Fibroblast of lung (primary cell): ENCODE measurements at regions not wholly inside any gene's neighbourhood (a gene's known extent, or its start where the extent isn't known, plus 50 kb on each side); places are given as distances from the start of the nearest gene placed in this dataset.
"Not testable (repeated sequence)": the region's sequence is repeated elsewhere in the genome, so short reads cannot be mapped to it uniquely, and the experiment has no call there.

Source experiments
- DNase-seq, 2 donors: peaks; one replicate each; pipeline versions ENCODE4 v3.0.0 to v3.0.0-alpha.2; 2010; ENCODE audit warnings: low read depth in 2 of 2
- H2AFZ ChIP-seq: 2 replicates; pipeline ENCODE4 v1.5.1; 2012; ENCODE audit warnings: low read length, control low read depth, inconsistent platforms
- H3K27ac ChIP-seq: 2 replicates; pipeline ENCODE4 v1.5.1; 2011; ENCODE audit warnings: low read length, control low read depth; ENCODE audit not compliant: insufficient read depth
- H3K27me3 ChIP-seq: 2 replicates; pipeline ENCODE4 v1.5.1; 2011; ENCODE audit warnings: mild to moderate bottlenecking, low read length; ENCODE audit not compliant: control insufficient read depth, insufficient read depth
- H3K36me3 ChIP-seq: 2 replicates; pipeline ENCODE4 v1.5.1; 2011; ENCODE audit warnings: low read length; ENCODE audit not compliant: control insufficient read depth, insufficient read depth
- H3K4me1 ChIP-seq: 2 replicates; pipeline ENCODE4 v1.5.1; 2011; ENCODE audit warnings: low read length; ENCODE audit not compliant: control insufficient read depth, insufficient read depth; ENCODE audit errors: extremely low read depth
- H3K4me2 ChIP-seq: 2 replicates; pipeline ENCODE4 v1.5.1; 2011; ENCODE audit warnings: low read length, control low read depth; ENCODE audit not compliant: insufficient read depth; ENCODE audit errors: extremely low read depth
- H3K4me3 ChIP-seq, 4 experiments: fragments of 200-600 bp in 1 of 4; sonication (generic) in 1 of 4; replicated peaks in 1 of 4; 2 replicates each; pipeline ENCODE4 v1.5.1; 2011 to 2016; ENCODE audit warnings: low read length in 4 of 4, low read depth in 3 of 4, mild to moderate bottlenecking in 3 of 4, control low read depth in 2 of 4, inconsistent platforms in 1 of 4, mixed read lengths in 1 of 4; ENCODE audit not compliant: insufficient read depth in 1 of 4; ENCODE audit errors: control extremely low read depth in 1 of 4
- H3K79me2 ChIP-seq: 2 replicates; pipeline ENCODE4 v1.5.1; 2012; ENCODE audit warnings: mild to moderate bottlenecking, low read length, inconsistent platforms; ENCODE audit not compliant: control insufficient read depth, insufficient read depth
- H3K9ac ChIP-seq: 2 replicates; pipeline ENCODE4 v1.5.1; 2011; ENCODE audit warnings: mild to moderate bottlenecking, low read length, control low read depth; ENCODE audit not compliant: insufficient read depth
- H3K9me3 ChIP-seq: 2 replicates; pipeline ENCODE4 v1.5.1; 2012; ENCODE audit warnings: low read depth, low read length; ENCODE audit not compliant: control insufficient read depth, insufficient read depth
- H4K20me1 ChIP-seq: 2 replicates; pipeline ENCODE4 v1.5.1; 2011; ENCODE audit warnings: low read length; ENCODE audit not compliant: control insufficient read depth, insufficient read depth; ENCODE audit errors: extremely low read depth
- CTCF ChIP-seq, 2 donors: IDR thresholded peaks in 1 of 2; conservative IDR thresholded peaks in 1 of 2; 1 replicate in 1 of 2; 2 replicates in 1 of 2; pipeline ENCODE4 v1.5.1; 2011 to 2012; ENCODE audit warnings: low read length in 2 of 2, control low read depth in 1 of 2, inconsistent platforms in 1 of 2, low read depth in 1 of 2, mild to moderate bottlenecking in 1 of 2
- EZH2 ChIP-seq: IDR thresholded peaks from 2 replicates; pipeline ENCODE4 v1.5.1; 2012; ENCODE audit warnings: low read length, control low read depth, mild to moderate bottlenecking; ENCODE audit errors: missing control alignments

GRCh38 chr5:58299256-58299655 lies 160.6 kb downstream of the PLK2 start:
- Histone ChIP-seq H3K27ac (no peak overlapping the region), H4K20me1 (no peaks in the 10 kb centered on the region), H3K4me2 (no peak overlapping the region), H3K79me2 (no peaks in the 10 kb centered on the region), H3K4me1 (no peaks in the 10 kb centered on the region), H3K36me3 (no peaks in the 10 kb centered on the region), H3K4me3 (no peak overlapping the region), H3K27me3 (no peaks in the 10 kb centered on the region), H2AFZ (no peak overlapping the region), H3K9ac (no peak overlapping the region), H3K9me3 (no peaks in the 10 kb centered on the region)
- TF ChIP-seq EZH2 (no peak), CTCF (conservative IDR thresholded peaks at IDR 0.05 in 1 of 2, IDR thresholded peaks at IDR 0.05 in 1 of 2; ENCODE audit: low read depth in 1 of 2, low read length in 2 of 2) (no peak)
- no peak for DNase-seq

- Histone ChIP-seq H3K27me3 (no peaks in the 10 kb centered on the region), H4K20me1 (no peaks in the 10 kb centered on the region), H3K4me1 (no peaks in the 10 kb centered on the region), H3K4me2 (no peak overlapping the region), H2AFZ (peak overlapping the region; percentile 15), H3K36me3 (no peaks in the 10 kb centered on the region), H3K9ac (no peak overlapping the region), H3K27ac (no peak overlapping the region), H3K79me2 (no peaks in the 10 kb centered on the region), H3K9me3 (no peaks in the 10 kb centered on the region), H3K4me3 (no peak overlapping the region)
- TF ChIP-seq EZH2 (no peak), CTCF (conservative IDR thresholded peaks at IDR 0.05 in 1 of 2, IDR thresholded peaks at IDR 0.05 in 1 of 2; ENCODE audit: low read depth in 1 of 2, low read length in 2 of 2) (no peak)
- DNase-seq = peak; percentile 15 to 55
Measured at GRCh38 chr5:58294598-58295305, 165.1 kb downstream of the PLK2 start.

- H3K4me1 ChIP-seq, DNase-seq, H3K27ac ChIP-seq, H3K9me3 ChIP-seq, H3K36me3 ChIP-seq, H2AFZ ChIP-seq, H3K9ac ChIP-seq, H4K20me1 ChIP-seq, H3K27me3 ChIP-seq, H3K4me3 ChIP-seq, H3K79me2 ChIP-seq, H3K4me2 ChIP-seq: not testable (repeated sequence)
Measured at GRCh38 chr5:58288275-58288674, 171.6 kb downstream of the PLK2 start.
